ENCODE measurements at regions not wholly inside any gene's neighbourhood (a gene's known extent, or its start where the extent isn't known, plus 50 kb on each side); places are given as distances from the start of the nearest gene placed in this dataset.

- DNase-seq (ENCODE audit: low read depth in 2 of 2), result no peak
Observed at GRCh38 chr4:128388352-128388630, 100.7 kb upstream of the PGRMC2 start.

GRCh38 chr4:128387600-128388351, 100.2 kb upstream of the PGRMC2 start:
- DNase-seq (ENCODE audit: low read depth in 2 of 2), result no peak

GRCh38 chr4:128386761-128387599, 99.4 kb upstream of the PGRMC2 start:
- no peak for DNase-seq (ENCODE audit: low read depth in 2 of 2)

- no peak for DNase-seq (ENCODE audit: low read depth in 2 of 2)
Observed at GRCh38 chr4:128385683-128386304, 98.2 kb upstream of the PGRMC2 start.

GRCh38 chr4:128384765-128385598, 97.4 kb upstream of the PGRMC2 start:
- no peak for DNase-seq (ENCODE audit: low read depth in 2 of 2)

- no peak for DNase-seq (ENCODE audit: low read depth in 2 of 2)
Observed at GRCh38 chr4:128384091-128384520, 96.5 kb upstream of the PGRMC2 start.

GRCh38 chr4:128381748-128382559, 94.3 kb upstream of the PGRMC2 start:
- no peak for DNase-seq (ENCODE audit: low read depth in 2 of 2)

GRCh38 chr4:128380306-128380705, 92.7 kb upstream of the PGRMC2 start:
- no peak for DNase-seq (ENCODE audit: low read depth in 2 of 2)

GRCh38 chr4:128379860-128380259, 92.2 kb upstream of the PGRMC2 start:
- no peak for DNase-seq (ENCODE audit: low read depth in 2 of 2)

GRCh38 chr4:128378668-128379067, 91.1 kb upstream of the PGRMC2 start:
- no peak for DNase-seq (ENCODE audit: low read depth in 2 of 2)

GRCh38 chr4:128376958-128377357, 89.3 kb upstream of the PGRMC2 start:
- no peak for DNase-seq (ENCODE audit: low read depth in 2 of 2)

GRCh38 chr4:128376303-128376702, 88.7 kb upstream of the PGRMC2 start:
- DNase-seq (ENCODE audit: low read depth in 2 of 2), result no peak

GRCh38 chr4:128373628-128374027, 86.0 kb upstream of the PGRMC2 start:
- DNase-seq (ENCODE audit: low read depth in 2 of 2), result no peak

- no peak for DNase-seq (ENCODE audit: low read depth in 2 of 2)
Observed at GRCh38 chr4:128371876-128372275, 84.3 kb upstream of the PGRMC2 start.

GRCh38 chr4:128371001-128371777, 83.6 kb upstream of the PGRMC2 start:
- no peak for DNase-seq (ENCODE audit: low read depth in 2 of 2)

- no peak for DNase-seq (ENCODE audit: low read depth in 2 of 2)
Observed at GRCh38 chr4:128366212-128366611, 78.6 kb upstream of the PGRMC2 start.

GRCh38 chr4:128364565-128364964, 77.0 kb upstream of the PGRMC2 start:
- no peak for DNase-seq (ENCODE audit: low read depth in 2 of 2)

GRCh38 chr4:128363966-128364365, 76.4 kb upstream of the PGRMC2 start:
- DNase-seq (ENCODE audit: low read depth in 2 of 2), result no peak

GRCh38 chr4:128362760-128363159, 75.1 kb upstream of the PGRMC2 start:
- no peak for DNase-seq (ENCODE audit: low read depth in 2 of 2)

- DNase-seq (ENCODE audit: low read depth in 2 of 2), result no peak
Observed at GRCh38 chr4:128359422-128359821, 71.8 kb upstream of the PGRMC2 start.

Measured in stimulated activated CD4-positive, alpha-beta T cell treated with anti-CD3 and anti-CD28 coated beads, Interleukin-1b, Interleukin-23, amount 100 ng/mL, for 4 hours (primary cell).